ENCODE measurements at regions not wholly inside any gene's neighbourhood (a gene's known extent, or its start where the extent isn't known, plus 50 kb on each side); places are given as distances from the start of the nearest gene placed in this dataset.

GRCh38 chr7:69134316-69134715 lies 464.0 kb upstream of the AUTS2 start:
- no peak overlapping the region for H3K4me3 ChIP-seq
- intact Hi-C loops (cut with DNase I): no loop called here
- no peak for ATAC-seq

DNA sequence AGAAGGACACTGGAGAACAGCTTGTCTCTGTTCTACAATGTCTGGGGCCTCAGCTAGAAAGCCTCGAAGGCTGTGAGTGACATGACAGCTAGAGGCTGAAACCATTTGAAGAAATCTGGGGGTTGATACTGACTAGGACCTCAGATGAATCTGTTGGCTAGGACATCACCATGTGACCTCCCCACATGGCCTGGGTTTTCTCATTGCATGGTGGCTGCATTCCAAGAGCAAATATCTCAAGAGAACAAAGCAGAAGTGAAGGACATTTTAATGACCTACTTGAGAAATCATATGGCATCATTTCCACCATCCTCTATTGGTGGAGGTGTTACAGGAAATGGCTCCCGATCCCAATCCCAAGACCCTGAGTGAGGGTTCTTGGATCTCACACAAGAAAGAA lies 450.6 kb upstream of the AUTS2 start:
- ATAC-seq: no peak
- intact Hi-C loops (cut with DNase I): no loop called here
- H3K27ac ChIP-seq: no peak overlapping the region

More at GRCh38 chr7:69134316-69134715, 464.0 kb upstream of the AUTS2 start:
- TF ChIP-seq, protein P1, sequence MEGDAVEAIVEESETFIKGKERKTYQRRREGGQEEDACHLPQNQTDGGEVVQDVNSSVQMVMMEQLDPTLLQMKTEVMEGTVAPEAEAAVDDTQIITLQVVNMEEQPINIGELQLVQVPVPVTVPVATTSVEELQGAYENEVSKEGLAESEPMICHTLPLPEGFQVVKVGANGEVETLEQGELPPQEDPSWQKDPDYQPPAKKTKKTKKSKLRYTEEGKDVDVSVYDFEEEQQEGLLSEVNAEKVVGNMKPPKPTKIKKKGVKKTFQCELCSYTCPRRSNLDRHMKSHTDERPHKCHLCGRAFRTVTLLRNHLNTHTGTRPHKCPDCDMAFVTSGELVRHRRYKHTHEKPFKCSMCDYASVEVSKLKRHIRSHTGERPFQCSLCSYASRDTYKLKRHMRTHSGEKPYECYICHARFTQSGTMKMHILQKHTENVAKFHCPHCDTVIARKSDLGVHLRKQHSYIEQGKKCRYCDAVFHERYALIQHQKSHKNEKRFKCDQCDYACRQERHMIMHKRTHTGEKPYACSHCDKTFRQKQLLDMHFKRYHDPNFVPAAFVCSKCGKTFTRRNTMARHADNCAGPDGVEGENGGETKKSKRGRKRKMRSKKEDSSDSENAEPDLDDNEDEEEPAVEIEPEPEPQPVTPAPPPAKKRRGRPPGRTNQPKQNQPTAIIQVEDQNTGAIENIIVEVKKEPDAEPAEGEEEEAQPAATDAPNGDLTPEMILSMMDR (IDR thresholded peaks at IDR 0.05): no peak
- no peaks in the 10 kb centered on the region for H3K36me3 ChIP-seq
- no peak overlapping the region for H3K27ac ChIP-seq
- H3K4me1 ChIP-seq: no peaks in the 10 kb centered on the region
- peaks cover 0 to 21% of the 10 kb centered on the region in 2 donors for H3K9me3 ChIP-seq
- peaks cover 0 to 8% of the 10 kb centered on the region in 2 donors for H3K27me3 ChIP-seq
- no peak for DNase-seq

GRCh38 chr7:69149804-69150782 lies 448.2 kb upstream of the AUTS2 start:
- no peaks in the 10 kb centered on the region for H3K27me3 ChIP-seq
- H3K9me3 ChIP-seq: no peaks in the 10 kb centered on the region
- H3K4me3 ChIP-seq: no peak overlapping the region
- DNase-seq: no peak
- intact Hi-C loops (cut with DNase I): no loop called here
- no peak for ATAC-seq
- H3K36me3 ChIP-seq: no peaks in the 10 kb centered on the region
- H3K27ac ChIP-seq: no peak overlapping the region
- no peaks in the 10 kb centered on the region for H3K4me1 ChIP-seq
- TF ChIP-seq, protein P1 (IDR thresholded peaks at IDR 0.05): no peak

More for the DNA sequence above, 450.6 kb upstream of the AUTS2 start:
- no peaks in the 10 kb centered on the region for H3K36me3 ChIP-seq
- H3K9me3 ChIP-seq: no peaks in the 10 kb centered on the region
- TF ChIP-seq, protein P1 (IDR thresholded peaks at IDR 0.05): no peak
- H3K4me3 ChIP-seq: no peak overlapping the region
- H3K4me1 ChIP-seq: no peaks in the 10 kb centered on the region
- DNase-seq: no peak
- H3K27me3 ChIP-seq: no peaks in the 10 kb centered on the region

DNA sequence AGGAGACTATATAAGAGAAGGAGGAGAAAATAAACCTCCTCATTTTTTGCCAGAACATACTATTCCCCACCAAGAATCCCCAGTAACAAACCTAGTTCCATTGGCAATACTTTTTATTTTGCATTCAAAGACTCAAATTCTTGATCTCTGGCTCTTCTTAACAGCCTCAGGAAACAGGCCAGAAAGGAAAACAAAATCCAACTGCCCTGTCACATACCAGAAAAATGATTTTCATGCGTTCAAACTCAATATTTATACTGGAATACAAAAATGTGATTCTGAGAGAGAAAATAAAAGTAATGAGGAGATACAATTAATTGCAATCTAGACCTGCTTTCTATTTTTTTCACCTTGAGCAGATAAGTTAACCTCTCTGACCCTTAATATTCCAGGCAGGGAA lies 435.9 kb upstream of the AUTS2 start:
- Histone ChIP-seq H3K9me3 (no peaks in the 10 kb centered on the region), H3K4me1 (no peaks in the 10 kb centered on the region), H3K36me3 (no peaks in the 10 kb centered on the region), H3K27me3 (no peaks in the 10 kb centered on the region), H3K4me3 (no peak overlapping the region), H3K27ac (no peak overlapping the region)
- TF ChIP-seq, protein P1 (IDR thresholded peaks at IDR 0.05): no peak
- intact Hi-C loops (cut with DNase I): no loop called here
- no peak for ATAC-seq
- no peak for DNase-seq

DNA sequence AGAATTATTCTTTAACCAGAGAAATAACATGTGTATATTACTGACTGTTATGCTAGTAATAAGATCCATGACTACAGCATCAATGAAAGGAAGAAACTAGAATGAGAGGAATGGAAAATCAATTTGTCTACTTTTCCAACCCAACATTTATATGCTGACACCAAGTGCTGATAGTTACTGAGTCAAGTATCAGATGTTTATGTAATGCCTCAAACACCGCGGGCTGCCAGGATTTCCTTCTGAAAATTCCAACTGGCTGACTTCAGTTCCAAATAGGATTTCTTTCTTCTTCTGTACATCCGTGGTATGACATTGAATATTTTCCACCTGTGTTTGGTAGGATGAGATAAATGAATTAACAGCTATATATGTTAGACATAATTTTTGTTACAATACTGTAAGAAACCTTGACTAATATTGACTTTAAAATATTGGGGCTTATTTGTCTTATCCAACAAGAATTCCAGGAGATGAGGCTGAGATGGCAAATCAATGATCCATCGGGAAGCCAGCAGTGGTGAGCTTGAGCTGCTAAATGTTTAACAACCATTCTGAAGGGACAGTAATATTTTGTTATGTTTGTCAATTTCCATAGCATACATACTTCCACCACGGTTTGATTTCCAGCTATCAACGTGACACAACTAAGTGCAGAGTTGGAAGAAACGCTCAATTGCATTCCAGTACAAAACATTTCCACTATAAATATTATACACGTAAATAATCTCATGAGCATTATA lies 435.2 kb upstream of the AUTS2 start:
- TF ChIP-seq, protein P1 (IDR thresholded peaks at IDR 0.05): no peak
- intact Hi-C loops (cut with DNase I): no loop called here
- Histone ChIP-seq H3K27me3 (no peaks in the 10 kb centered on the region), H3K36me3 (no peaks in the 10 kb centered on the region), H3K9me3 (no peaks in the 10 kb centered on the region), H3K27ac (no peak overlapping the region), H3K4me1 (no peaks in the 10 kb centered on the region), H3K4me3 (no peak overlapping the region)
- ATAC-seq: no peak
- DNase-seq: no peak
